Spleen (tissue), 7 donors: ENCODE measurements at regions not wholly inside any gene's neighbourhood (a gene's known extent, or its start where the extent isn't known, plus 50 kb on each side); places are given as distances from the start of the nearest gene placed in this dataset.

Source experiments
- CTCF ChIP-seq, 11 experiments: fragments of 200-600 bp in 7 of 11; fragments of 450-650 bp in 4 of 11; sonication (generic) in 4 of 11; IDR thresholded peaks in 8 of 11; conservative IDR thresholded peaks in 3 of 11; 1 replicate in 7 of 11; 2 replicates in 4 of 11; pipeline versions ENCODE4 v1.4.0 to v1.8.0; 2016 to 2021; ENCODE audit warnings: antibody characterized with exemption in 11 of 11, inconsistent platforms in 4 of 11, mild to moderate bottlenecking in 1 of 11
- POLR2A ChIP-seq, 3 donors: fragments of 450-650 bp; IDR thresholded peaks; one replicate each; pipeline ENCODE4 v1.5.1; 2017; ENCODE audit warnings: antibody characterized with exemption in 3 of 3, mild to moderate bottlenecking in 1 of 3
- POLR2AphosphoS5 ChIP-seq, 3 donors: sonication (generic); formaldehyde crosslinking; IDR thresholded peaks; one replicate each; pipeline ENCODE4 v1.5.1; 2017; ENCODE audit warnings: antibody characterized with exemption in 3 of 3
- donor health status: DM: no; HTN: no; CAD: no; lungs with moderate emphysema.
- donor health status: DM: no; HTN: no; CAD: no.
- donor health status: DM: no; HTN: no; CAD: no.

GRCh38 chr10:113476191-113476590 lies 76.7 kb upstream of the HABP2 start:
- TF ChIP-seq POLR2AphosphoS5 (IDR thresholded peaks at IDR 0.05) (no peak), POLR2A (IDR thresholded peaks at IDR 0.05) (no peak), CTCF (IDR thresholded peaks at IDR 0.05 in 8 of 11, conservative IDR thresholded peaks at IDR 0.05 in 3 of 11) (no peak)
